LNCAP (cell line): ENCODE measurements at regions not wholly inside any gene's neighbourhood (a gene's known extent, or its start where the extent isn't known, plus 50 kb on each side); places are given as distances from the start of the nearest gene placed in this dataset.
A peak's percentile ranks its signal among the peaks of the same experiment; 100 is the strongest.

Experiments used
- TF ChIP-seq, protein P1 (sequence below): fragments of 450-650 bp; IDR thresholded peaks from 2 replicates; pipeline ENCODE4 v1.5.1; 2017; ENCODE audit warnings: mild to moderate bottlenecking

GRCh38 chr1:175894581-175894980, 151.2 kb upstream of the TNR start:
- TF ChIP-seq, protein P1, sequence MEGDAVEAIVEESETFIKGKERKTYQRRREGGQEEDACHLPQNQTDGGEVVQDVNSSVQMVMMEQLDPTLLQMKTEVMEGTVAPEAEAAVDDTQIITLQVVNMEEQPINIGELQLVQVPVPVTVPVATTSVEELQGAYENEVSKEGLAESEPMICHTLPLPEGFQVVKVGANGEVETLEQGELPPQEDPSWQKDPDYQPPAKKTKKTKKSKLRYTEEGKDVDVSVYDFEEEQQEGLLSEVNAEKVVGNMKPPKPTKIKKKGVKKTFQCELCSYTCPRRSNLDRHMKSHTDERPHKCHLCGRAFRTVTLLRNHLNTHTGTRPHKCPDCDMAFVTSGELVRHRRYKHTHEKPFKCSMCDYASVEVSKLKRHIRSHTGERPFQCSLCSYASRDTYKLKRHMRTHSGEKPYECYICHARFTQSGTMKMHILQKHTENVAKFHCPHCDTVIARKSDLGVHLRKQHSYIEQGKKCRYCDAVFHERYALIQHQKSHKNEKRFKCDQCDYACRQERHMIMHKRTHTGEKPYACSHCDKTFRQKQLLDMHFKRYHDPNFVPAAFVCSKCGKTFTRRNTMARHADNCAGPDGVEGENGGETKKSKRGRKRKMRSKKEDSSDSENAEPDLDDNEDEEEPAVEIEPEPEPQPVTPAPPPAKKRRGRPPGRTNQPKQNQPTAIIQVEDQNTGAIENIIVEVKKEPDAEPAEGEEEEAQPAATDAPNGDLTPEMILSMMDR = no peak

GRCh38 chr1:175893192-175893591, 149.8 kb upstream of the TNR start:
- TF ChIP-seq, protein P1 = no peak

GRCh38 chr1:175892686-175893085, 149.3 kb upstream of the TNR start:
- TF ChIP-seq, protein P1 = no peak

DNA sequence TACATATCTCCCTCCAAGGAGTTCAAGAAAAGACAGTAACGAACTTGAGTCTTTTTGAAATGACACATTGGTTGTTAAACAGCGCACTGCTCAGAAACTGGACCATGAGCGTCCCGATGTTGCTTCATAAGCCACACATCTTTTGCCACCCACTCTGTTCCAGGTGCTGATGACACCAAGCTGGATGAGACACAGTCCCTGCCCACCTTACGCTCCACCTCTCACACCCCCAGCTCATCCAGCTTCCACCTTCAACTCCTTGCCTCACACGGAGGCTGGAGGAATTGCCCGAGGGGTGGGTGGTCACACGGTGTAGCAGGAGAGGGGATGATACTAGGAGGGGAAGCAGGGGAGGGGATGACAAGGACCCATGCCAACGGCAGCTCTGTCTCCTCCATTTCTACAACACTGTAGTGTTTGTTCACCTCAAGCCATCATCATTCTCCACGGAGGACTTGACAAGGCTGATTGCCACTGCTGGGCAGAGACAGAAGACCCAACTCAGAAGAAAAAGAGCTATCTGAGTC, 148.5 kb upstream of the TNR start:
- TF ChIP-seq, protein P1 = no peak

DNA sequence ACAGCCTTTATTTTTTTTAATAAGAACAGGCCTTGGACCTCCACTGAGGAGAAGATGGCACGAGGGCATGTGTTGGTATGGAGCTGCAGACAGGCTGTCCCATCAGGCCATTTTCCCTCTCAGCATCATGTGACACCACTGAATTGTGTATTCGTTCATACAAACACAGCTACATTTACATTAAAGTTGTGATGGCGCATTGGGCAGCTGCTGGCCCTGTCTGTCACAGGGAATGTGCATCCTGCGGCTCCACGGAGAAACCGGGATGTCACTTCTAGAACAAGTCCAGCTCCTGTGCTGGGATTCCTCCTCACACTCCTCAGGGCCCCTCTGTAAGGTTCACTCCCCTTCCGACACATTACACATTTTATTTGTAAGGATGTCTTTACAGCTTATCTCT, 147.6 kb upstream of the TNR start:
- TF ChIP-seq, protein P1 = no peak

DNA sequence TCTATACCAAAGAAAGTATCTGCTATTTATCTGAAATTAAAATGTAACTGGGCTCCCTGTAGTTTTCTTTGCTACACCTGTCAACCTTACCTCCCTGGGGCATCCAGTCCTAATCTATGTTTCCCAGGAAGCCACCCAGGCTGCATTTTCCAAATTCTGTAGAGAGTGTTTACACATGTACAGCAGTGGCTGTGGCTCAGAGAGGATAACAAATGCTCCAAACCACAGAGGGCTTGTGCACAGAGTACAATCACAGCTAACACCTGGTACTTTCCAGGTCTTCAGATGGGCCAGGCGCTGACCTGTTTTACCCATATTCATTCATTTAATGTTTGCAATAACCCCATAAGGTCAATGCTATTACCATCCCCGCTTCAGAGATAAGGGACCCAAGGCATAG, 146.5 kb upstream of the TNR start:
- TF ChIP-seq, protein P1 = no peak

DNA sequence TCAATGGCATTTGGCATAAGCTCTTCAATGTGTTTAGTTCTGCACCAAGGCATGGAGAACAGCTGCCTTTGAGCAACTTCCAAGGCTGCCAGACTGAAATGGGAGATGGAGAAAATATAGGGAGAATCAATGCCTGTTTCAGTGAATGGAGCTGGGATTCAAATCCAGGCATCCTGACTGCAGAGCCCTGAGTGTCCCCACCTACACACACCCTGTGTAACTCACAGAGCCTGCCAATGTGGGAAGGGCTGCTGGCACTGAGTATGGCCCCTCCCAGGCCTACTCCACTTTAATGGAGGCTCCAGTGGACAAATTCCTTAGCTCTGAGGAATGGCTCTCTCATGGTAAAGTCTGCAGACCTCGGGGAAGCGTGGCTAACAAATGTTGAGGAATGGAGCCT, 145.6 kb upstream of the TNR start:
- TF ChIP-seq, protein P1 = no peak

- TF ChIP-seq, protein P1 = peak; percentile 91
Measured at GRCh38 chr1:175887981-175888428, 144.6 kb upstream of the TNR start.
